Endothelial cell of umbilical vein (primary cell): ENCODE measurements at regions not wholly inside any gene's neighbourhood (a gene's known extent, or its start where the extent isn't known, plus 50 kb on each side); places are given as distances from the start of the nearest gene placed in this dataset.

Experiments
- BruUV-seq: library from RNA; stranded (reverse); fragments of 400-500 nt; replicated peaks from 2 replicates; lab custom pipeline; 2021; lab: Mats Ljungman, UMichigan
- CTCF ChIA-PET: fragments of 300-600, 350-600 bp; sonication (Branson Sonifier 250); formaldehyde crosslinking; loops from one replicate; lab custom pipeline; 2021; ENCODE audit warnings: antibody characterized with exemption, inconsistent platforms; lab: Charles Lee
- POLR2A ChIA-PET: fragments of 300-600, 350-600 bp; sonication (Branson Sonifier 250); formaldehyde crosslinking; loops from one replicate; lab custom pipeline; 2021; ENCODE audit warnings: antibody characterized with exemption, inconsistent platforms; lab: Charles Lee
- DNase-seq: peaks from one replicate; pipeline ENCODE4 v3.0.0-alpha.2; 2011; ENCODE audit warnings: low read depth, low spot score
- FAIRE-seq: peaks from 2 replicates; lab custom pipeline; 2011; peaks lifted over from hg19 to GRCh38; lab: Jason Lieb, UNC
- H2AFZ ChIP-seq: 2 replicates; pipeline ENCODE4 v1.6.0; 2012; ENCODE audit warnings: low read depth, low read length, control low read depth, inconsistent platforms
- H3K27ac ChIP-seq: 2 replicates; pipeline ENCODE4 v1.5.1; 2011; ENCODE audit warnings: low read depth, mild to moderate bottlenecking, control low read depth, low read length, moderate library complexity; ENCODE audit not compliant: insufficient read depth
- H3K27me3 ChIP-seq, 2 experiments: 2 replicates each; pipeline versions ENCODE4 v1.6.0 to v1.6.1; 2011; ENCODE audit warnings: low read length in 2 of 2, mixed read lengths in 1 of 2; ENCODE audit not compliant: control insufficient read depth in 2 of 2, insufficient read depth in 2 of 2
- H3K36me3 ChIP-seq, 2 experiments: 2 replicates in 1 of 2; 3 replicates in 1 of 2; pipeline ENCODE4 v1.5.1; 2011; ENCODE audit warnings: low read length in 2 of 2, mild to moderate bottlenecking in 1 of 2, moderate library complexity in 1 of 2; ENCODE audit not compliant: control insufficient read depth in 2 of 2, insufficient read depth in 2 of 2; ENCODE audit errors: extremely low read depth in 1 of 2
- H3K4me1 ChIP-seq: 3 replicates; pipeline ENCODE4 v1.5.1; 2011; ENCODE audit warnings: mild to moderate bottlenecking, low read length; ENCODE audit not compliant: control insufficient read depth, insufficient read depth; ENCODE audit errors: extremely low read depth
- H3K4me2 ChIP-seq: 2 replicates; pipeline ENCODE4 v1.6.1; 2011; ENCODE audit warnings: low read length, control low read depth, mixed read lengths; ENCODE audit not compliant: insufficient read depth
- H3K4me3 ChIP-seq, 3 experiments: fragments of 200-600 bp in 1 of 3; sonication (generic), shearing (Covaris generic) in 1 of 3; replicated peaks in 1 of 3; 2 replicates each; pipeline ENCODE4 v1.5.1; 2011 to 2016; ENCODE audit warnings: control low read depth in 3 of 3, low read length in 3 of 3, mild to moderate bottlenecking in 2 of 3, inconsistent platforms in 1 of 3, low read depth in 1 of 3, moderate library complexity in 1 of 3; ENCODE audit not compliant: insufficient read depth in 1 of 3
- H3K79me2 ChIP-seq: 2 replicates; pipeline ENCODE4 v1.6.0; 2012; ENCODE audit warnings: low read length, inconsistent platforms; ENCODE audit not compliant: control insufficient read depth, insufficient read depth
- H3K9ac ChIP-seq: replicated peaks from 2 replicates; pipeline ENCODE3; 2011; ENCODE audit warnings: low read length, control low read depth; ENCODE audit not compliant: insufficient read depth; ENCODE audit errors: extremely low read depth
- H3K9me1 ChIP-seq: replicated peaks from 3 replicates; pipeline ENCODE4 v1.6.0; 2011; ENCODE audit warnings: mild to moderate bottlenecking, low read length; ENCODE audit not compliant: control insufficient read depth, insufficient read depth; ENCODE audit errors: extremely low read depth
- H3K9me3 ChIP-seq: replicated peaks from 2 replicates; pipeline ENCODE4 v1.5.1; 2012; ENCODE audit warnings: low read length, inconsistent platforms; ENCODE audit not compliant: control insufficient read depth, insufficient read depth
- H4K20me1 ChIP-seq: replicated peaks from 2 replicates; pipeline ENCODE3; 2011; ENCODE audit warnings: mild to moderate bottlenecking, low read length; ENCODE audit not compliant: control insufficient read depth, insufficient read depth; ENCODE audit errors: extremely low read depth
- EZH2 ChIP-seq: IDR thresholded peaks from 2 replicates; pipeline ENCODE4 v1.6.1; 2012; ENCODE audit warnings: borderline replicate concordance, low read depth, mild to moderate bottlenecking, moderate library complexity, low read length, inconsistent platforms; ENCODE audit not compliant: severe bottlenecking
- FOS ChIP-seq: IDR thresholded peaks from 2 replicates; pipeline ENCODE4 v1.6.1; 2011; ENCODE audit warnings: mild to moderate bottlenecking, low read length, moderate library complexity, borderline replicate concordance; ENCODE audit not compliant: insufficient read depth
- GATA2 ChIP-seq: IDR thresholded peaks from 2 replicates; pipeline ENCODE4 v1.7.0; 2011; ENCODE audit warnings: low read depth, mild to moderate bottlenecking, moderate library complexity, mixed read lengths, low read length; ENCODE audit not compliant: insufficient read length, insufficient read depth
- JUN ChIP-seq: IDR thresholded peaks from 2 replicates; pipeline ENCODE4 v1.6.1; 2011; ENCODE audit warnings: borderline replicate concordance, low read depth; ENCODE audit not compliant: insufficient read length, insufficient read depth
- MAX ChIP-seq: IDR thresholded peaks from 2 replicates; pipeline ENCODE4 v1.6.1; 2011; ENCODE audit not compliant: insufficient read depth, insufficient read length
- MYC ChIP-seq: IDR thresholded peaks from one replicate; pipeline ENCODE4 v1.6.1; 2011; ENCODE audit warnings: mild to moderate bottlenecking, low read depth, low read length
- POLR2A ChIP-seq: IDR thresholded peaks from 2 replicates; pipeline ENCODE4 v1.6.1; 2012; ENCODE audit warnings: low read depth, mild to moderate bottlenecking, control low read depth, low read length
- POLR2AphosphoS5 ChIP-seq: IDR thresholded peaks from 2 replicates; pipeline ENCODE4 v1.6.1; 2012; ENCODE audit warnings: low read depth, mild to moderate bottlenecking, control low read depth, low read length, moderate library complexity; ENCODE audit not compliant: insufficient read depth
- dilution Hi-C: fragments of 300-500 bp; cut with MboI; formaldehyde crosslinking; loops from one replicate; pipeline ENCODE4 v1.15.0; 2019; ENCODE audit warnings: low sequenced_read_pairs; ENCODE audit not compliant: extremely low pct_ligation_motif_present
- intact Hi-C: fragments of 100-400 bp; cut with micrococcal nuclease; formaldehyde crosslinking; loops from one replicate; pipeline ENCODE4 v1.10.0; 2022
- TF ChIP-seq, protein P1 (sequence below), 2 donors: IDR thresholded peaks; 1 replicate in 1 of 2; 2 replicates in 1 of 2; pipeline ENCODE4 v1.5.1; 2011; ENCODE audit warnings: low read length in 2 of 2, mild to moderate bottlenecking in 2 of 2, moderate library complexity in 2 of 2, control low read depth in 1 of 2, inconsistent platforms in 1 of 2, low read depth in 1 of 2; ENCODE audit not compliant: insufficient read depth in 1 of 2; ENCODE audit errors: extremely low read depth in 1 of 2

DNA sequence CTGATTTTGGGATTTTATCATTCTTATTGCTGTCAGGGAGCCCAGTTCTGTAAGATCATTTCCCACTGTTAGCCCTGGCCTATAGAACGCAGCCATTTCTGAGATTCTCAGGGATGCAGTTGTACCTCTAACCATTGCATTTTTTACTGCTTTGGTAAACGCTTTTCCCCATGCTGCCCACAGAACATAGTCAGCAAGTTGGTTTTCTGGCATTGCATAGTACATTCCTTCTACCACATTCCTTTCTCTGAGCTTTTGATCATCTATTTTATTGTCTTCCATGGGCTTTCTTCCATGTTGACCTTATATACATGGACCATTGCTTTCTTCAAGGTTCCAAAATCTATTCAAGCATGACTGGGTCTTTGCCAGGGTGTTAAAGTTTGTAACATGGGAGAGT, 86.8 kb upstream of the ST6GAL2 start:
- no peak for TF ChIP-seq EZH2
- no peak for TF ChIP-seq MAX
- no peak for TF ChIP-seq JUN
- TF ChIP-seq MYC = no peak
- TF ChIP-seq POLR2AphosphoS5 = no peak
- TF ChIP-seq, protein P1, sequence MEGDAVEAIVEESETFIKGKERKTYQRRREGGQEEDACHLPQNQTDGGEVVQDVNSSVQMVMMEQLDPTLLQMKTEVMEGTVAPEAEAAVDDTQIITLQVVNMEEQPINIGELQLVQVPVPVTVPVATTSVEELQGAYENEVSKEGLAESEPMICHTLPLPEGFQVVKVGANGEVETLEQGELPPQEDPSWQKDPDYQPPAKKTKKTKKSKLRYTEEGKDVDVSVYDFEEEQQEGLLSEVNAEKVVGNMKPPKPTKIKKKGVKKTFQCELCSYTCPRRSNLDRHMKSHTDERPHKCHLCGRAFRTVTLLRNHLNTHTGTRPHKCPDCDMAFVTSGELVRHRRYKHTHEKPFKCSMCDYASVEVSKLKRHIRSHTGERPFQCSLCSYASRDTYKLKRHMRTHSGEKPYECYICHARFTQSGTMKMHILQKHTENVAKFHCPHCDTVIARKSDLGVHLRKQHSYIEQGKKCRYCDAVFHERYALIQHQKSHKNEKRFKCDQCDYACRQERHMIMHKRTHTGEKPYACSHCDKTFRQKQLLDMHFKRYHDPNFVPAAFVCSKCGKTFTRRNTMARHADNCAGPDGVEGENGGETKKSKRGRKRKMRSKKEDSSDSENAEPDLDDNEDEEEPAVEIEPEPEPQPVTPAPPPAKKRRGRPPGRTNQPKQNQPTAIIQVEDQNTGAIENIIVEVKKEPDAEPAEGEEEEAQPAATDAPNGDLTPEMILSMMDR (IDR thresholded peaks at IDR 0.05; ENCODE audit: extremely low read depth in 1 of 2, insufficient read depth in 1 of 2, low read depth in 1 of 2, low read length in 2 of 2) = no peak
- no peak for TF ChIP-seq GATA2
- no peak for TF ChIP-seq POLR2A
- TF ChIP-seq FOS = no peak
- Histone ChIP-seq H3K27me3 (no peaks in the 10 kb centered on the region), H3K4me3 (no peak overlapping the region), H3K9me3 (peaks cover 3% of the 10 kb centered on the region), H3K4me1 (no peaks in the 10 kb centered on the region), H3K27ac (no peak overlapping the region), H3K4me2 (no peak overlapping the region), H3K79me2 (no peaks in the 10 kb centered on the region), H3K9me1 (no peaks in the 10 kb centered on the region), H4K20me1 (no peaks in the 10 kb centered on the region), H2AFZ (no peak overlapping the region), H3K9ac (no peak overlapping the region), H3K36me3 (no peaks in the 10 kb centered on the region)
- ChIA-PET CTCF (no interaction called here), POLR2A (no interaction called here)
- intact Hi-C loops (no loop called here), dilution Hi-C loops (no loop called here)
- DNase-seq (no peak), FAIRE-seq (no peak)
- no TSS peak for BruUV-seq
